Mucosa of descending colon (tissue), 3 donors: ENCODE measurements at regions not wholly inside any gene's neighbourhood (a gene's known extent, or its start where the extent isn't known, plus 50 kb on each side); places are given as distances from the start of the nearest gene placed in this dataset.

Experiments used
- ATAC-seq: fragments of 200-7000 bp; cut with Tn5 transposase; one replicate; pipeline ENCODE4 v1.9.1; 2020; ENCODE audit warnings: mild to moderate bottlenecking, moderate library complexity
- DNase-seq, 3 donors: peaks; one replicate each; pipeline ENCODE4 v3.0.0-alpha.2; 2020
- H3K36me3 ChIP-seq: fragments of 200-600 bp; one replicate; pipeline ENCODE4 v1.8.0; 2021; ENCODE audit warnings: low read depth, mild to moderate bottlenecking
- H3K4me1 ChIP-seq: fragments of 200-600 bp; one replicate; pipeline ENCODE4 v1.8.0; 2021; ENCODE audit warnings: low read depth, mild to moderate bottlenecking
- H3K4me3 ChIP-seq: fragments of 200-600 bp; one replicate; pipeline ENCODE4 v1.8.0; 2021; ENCODE audit warnings: mild to moderate bottlenecking
- H3K9me3 ChIP-seq: fragments of 200-600 bp; one replicate; pipeline ENCODE4 v1.8.0; 2021; ENCODE audit warnings: mild to moderate bottlenecking
- intact Hi-C, 2 donors: fragments of 100-400 bp; cut with DNase I in 1 of 2; cut with micrococcal nuclease in 1 of 2; formaldehyde crosslinking; loops; one replicate each; pipeline versions ENCODE4 v1.11.0 to v1.11.1; 2022; cut with DNase I, micrococcal nuclease
- TF ChIP-seq, protein P1 (sequence below): fragments of 200-600 bp; IDR thresholded peaks from one replicate; pipeline ENCODE4 v1.8.0; 2022; ENCODE audit warnings: antibody characterized with exemption, mild to moderate bottlenecking
- donor health status: DM: no; HTN: no; CAD: no; lungs with moderate emphysema.
- donor health status: DM: no; HTN: no; CAD: no.
- donor health status: DM: no; HTN: yes; CAD: no.

DNA sequence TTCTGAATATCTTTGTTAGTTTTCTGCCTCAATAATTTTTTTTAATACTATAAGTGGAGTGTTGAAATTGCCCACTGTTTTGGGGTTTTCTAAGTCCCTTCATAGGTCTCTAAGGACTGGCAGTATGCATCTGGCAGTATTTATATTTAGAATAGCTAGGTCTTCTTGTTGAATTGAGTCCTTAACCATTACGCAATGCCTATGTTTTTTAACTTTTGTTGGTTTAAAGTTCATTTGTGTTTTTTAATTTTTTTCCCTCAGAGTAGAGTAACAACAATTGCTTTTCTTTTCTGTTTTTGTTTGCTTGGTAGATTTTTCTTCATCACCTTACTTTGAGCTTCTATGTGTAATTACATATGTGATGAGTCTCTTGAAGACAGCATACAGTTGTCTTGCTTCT, 375.9 kb upstream of the EYS start:
- no peak for DNase-seq
- Histone ChIP-seq H3K36me3 (no peaks in the 10 kb centered on the region), H3K9me3 (peaks cover 53% of the 10 kb centered on the region), H3K4me1 (no peaks in the 10 kb centered on the region), H3K4me3 (no peak overlapping the region)
- ATAC-seq: no peak
- TF ChIP-seq, protein P1, sequence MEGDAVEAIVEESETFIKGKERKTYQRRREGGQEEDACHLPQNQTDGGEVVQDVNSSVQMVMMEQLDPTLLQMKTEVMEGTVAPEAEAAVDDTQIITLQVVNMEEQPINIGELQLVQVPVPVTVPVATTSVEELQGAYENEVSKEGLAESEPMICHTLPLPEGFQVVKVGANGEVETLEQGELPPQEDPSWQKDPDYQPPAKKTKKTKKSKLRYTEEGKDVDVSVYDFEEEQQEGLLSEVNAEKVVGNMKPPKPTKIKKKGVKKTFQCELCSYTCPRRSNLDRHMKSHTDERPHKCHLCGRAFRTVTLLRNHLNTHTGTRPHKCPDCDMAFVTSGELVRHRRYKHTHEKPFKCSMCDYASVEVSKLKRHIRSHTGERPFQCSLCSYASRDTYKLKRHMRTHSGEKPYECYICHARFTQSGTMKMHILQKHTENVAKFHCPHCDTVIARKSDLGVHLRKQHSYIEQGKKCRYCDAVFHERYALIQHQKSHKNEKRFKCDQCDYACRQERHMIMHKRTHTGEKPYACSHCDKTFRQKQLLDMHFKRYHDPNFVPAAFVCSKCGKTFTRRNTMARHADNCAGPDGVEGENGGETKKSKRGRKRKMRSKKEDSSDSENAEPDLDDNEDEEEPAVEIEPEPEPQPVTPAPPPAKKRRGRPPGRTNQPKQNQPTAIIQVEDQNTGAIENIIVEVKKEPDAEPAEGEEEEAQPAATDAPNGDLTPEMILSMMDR: no peak
- intact Hi-C loops: no loop called here

DNA sequence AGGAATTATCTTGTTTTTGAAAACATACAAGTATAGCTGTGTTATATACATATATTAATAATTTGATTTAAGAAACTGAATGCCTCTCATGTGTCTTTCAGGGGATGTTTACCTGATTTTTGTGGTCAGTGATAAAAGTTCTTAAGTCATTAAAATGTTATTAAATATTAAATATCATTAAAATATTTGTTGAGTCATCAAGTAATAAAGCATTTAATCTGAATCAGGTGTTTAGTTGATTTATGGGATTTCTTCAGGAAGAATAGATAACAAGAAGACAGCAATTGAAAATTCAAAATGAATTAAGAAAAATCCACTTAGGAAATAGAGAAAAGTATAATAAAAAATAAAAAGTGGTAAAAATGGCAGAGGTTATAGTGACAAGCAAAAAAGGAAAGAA, 361.9 kb upstream of the EYS start:
- no peak overlapping the region for H3K4me3 ChIP-seq
- no peaks in the 10 kb centered on the region for H3K36me3 ChIP-seq
- H3K9me3 ChIP-seq: peaks cover 22% of the 10 kb centered on the region
- no peak for ATAC-seq
- intact Hi-C loops: no loop called here
- DNase-seq: no peak
- TF ChIP-seq, protein P1: no peak
- no peaks in the 10 kb centered on the region for H3K4me1 ChIP-seq

DNA sequence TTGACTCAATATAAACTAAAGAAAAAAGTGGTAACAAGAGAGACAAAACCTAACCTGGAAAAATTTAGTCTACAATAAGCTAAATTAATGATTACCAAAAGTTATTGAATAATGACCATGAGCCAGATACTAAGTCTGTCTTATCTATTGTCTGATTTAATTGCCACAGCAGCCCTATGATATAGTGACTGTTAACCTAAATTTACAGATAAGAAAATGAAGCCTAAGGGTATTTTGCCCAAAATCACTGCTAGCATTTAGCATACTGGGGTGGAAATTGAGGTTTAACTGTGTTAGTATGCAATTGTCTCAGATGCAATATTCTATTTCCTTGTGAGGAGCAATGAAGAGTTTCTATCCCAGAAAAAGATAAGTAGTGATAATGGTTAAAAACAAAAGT, 361.0 kb upstream of the EYS start:
- DNase-seq: no peak
- TF ChIP-seq, protein P1: no peak
- Histone ChIP-seq H3K9me3 (peaks cover 28% of the 10 kb centered on the region), H3K4me1 (no peaks in the 10 kb centered on the region), H3K4me3 (no peak overlapping the region), H3K36me3 (no peaks in the 10 kb centered on the region)
- no peak for ATAC-seq
- intact Hi-C loops: no loop called here

DNA sequence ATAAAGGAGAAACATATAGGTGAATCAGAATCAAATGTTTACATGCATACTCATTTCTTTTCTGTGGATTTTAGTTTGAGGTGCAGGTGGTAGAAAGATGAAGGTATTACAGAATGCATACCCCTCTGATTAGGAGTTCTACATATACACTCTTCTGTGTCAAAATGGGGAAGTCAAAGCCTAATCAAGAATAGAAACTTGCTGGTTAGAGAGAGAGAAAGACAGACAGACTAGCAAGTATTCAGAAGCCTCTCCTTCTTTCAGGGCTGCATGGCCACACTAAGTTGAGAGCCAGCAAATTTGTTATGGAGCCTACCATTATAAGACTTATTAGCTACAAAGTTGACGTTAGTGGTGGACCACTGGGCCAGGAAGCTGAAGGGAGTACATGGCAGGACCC, 358.3 kb upstream of the EYS start:
- intact Hi-C loops: no loop called here

DNA sequence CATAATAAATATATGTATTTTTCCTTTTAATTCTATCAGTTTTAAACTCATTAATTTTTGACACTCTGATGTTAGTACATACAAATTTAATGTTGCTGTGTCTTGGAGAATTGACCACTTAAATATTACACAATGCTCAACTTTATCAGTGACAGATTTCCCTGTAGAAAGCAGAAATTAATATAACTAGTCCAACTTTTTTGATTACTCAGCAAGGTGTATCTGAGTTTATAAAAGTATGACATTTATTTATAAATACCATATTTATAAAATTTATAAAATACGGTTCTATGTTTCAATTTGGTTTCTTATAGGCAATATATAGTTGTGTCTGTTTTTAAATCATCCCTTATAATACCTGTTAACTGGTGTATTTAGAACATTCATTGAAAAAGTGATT, 350.0 kb upstream of the EYS start:
- TF ChIP-seq, protein P1: no peak
- Histone ChIP-seq H3K36me3 (no peaks in the 10 kb centered on the region), H3K4me3 (no peak overlapping the region), H3K9me3 (peaks cover 5% of the 10 kb centered on the region), H3K4me1 (no peaks in the 10 kb centered on the region)
- no peak for ATAC-seq
- intact Hi-C loops: no loop called here
- DNase-seq: no peak

More for the DNA sequence above, 358.3 kb upstream of the EYS start:
- Histone ChIP-seq H3K4me3 (no peak overlapping the region), H3K9me3 (peaks cover 20% of the 10 kb centered on the region), H3K36me3 (no peaks in the 10 kb centered on the region), H3K4me1 (no peaks in the 10 kb centered on the region)
- no peak for DNase-seq
- no peak for ATAC-seq
- TF ChIP-seq, protein P1: no peak

DNA sequence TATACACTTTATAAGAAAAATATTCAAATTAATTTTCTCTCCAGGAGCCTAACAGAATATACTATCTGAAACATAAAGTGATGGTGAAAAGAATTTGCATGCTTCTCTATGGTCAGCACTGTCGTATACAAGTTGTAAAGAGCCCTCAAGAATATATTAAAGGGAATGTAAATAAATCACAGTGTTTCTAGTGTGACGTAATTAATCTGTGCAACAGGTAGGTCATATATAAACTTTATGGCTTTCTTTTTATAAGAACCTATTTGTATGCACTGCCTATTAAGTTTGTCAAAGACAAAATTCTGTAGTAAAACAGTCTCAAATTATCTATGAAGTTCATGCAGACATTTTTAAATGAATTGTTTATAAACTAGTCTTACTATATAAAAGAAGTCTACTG, 347.9 kb upstream of the EYS start:
- no peak for DNase-seq
- TF ChIP-seq, protein P1: no peak
- Histone ChIP-seq H3K9me3 (peaks cover 6% of the 10 kb centered on the region), H3K4me3 (no peak overlapping the region), H3K4me1 (no peaks in the 10 kb centered on the region), H3K36me3 (no peaks in the 10 kb centered on the region)
- intact Hi-C loops: no loop called here
- no peak for ATAC-seq
